Esophagus muscularis mucosa (tissue), 4 donors: ENCODE measurements at regions not wholly inside any gene's neighbourhood (a gene's known extent, or its start where the extent isn't known, plus 50 kb on each side); places are given as distances from the start of the nearest gene placed in this dataset.

Experiments used
- DNase-seq: peaks from one replicate; pipeline ENCODE4 v3.0.0-alpha.2; 2017; ENCODE audit errors: extremely low spot score
- H3K27ac ChIP-seq, 4 donors: fragments of 200-600 bp; sonication (generic); replicated peaks in 1 of 4; 1 replicate in 3 of 4; 2 replicates in 1 of 4; pipeline ENCODE4 v1.5.1; 2016 to 2019; ENCODE audit warnings: mild to moderate bottlenecking in 1 of 4
- H3K27me3 ChIP-seq, 4 donors: fragments of 200-600 bp; sonication (generic); one replicate each; pipeline versions ENCODE4 v1.5.1 to v1.6.0; 2016 to 2019
- H3K36me3 ChIP-seq, 4 donors: fragments of 200-600 bp; sonication (generic); one replicate each; pipeline ENCODE4 v1.5.1; 2016 to 2019
- H3K4me1 ChIP-seq, 4 donors: fragments of 200-600 bp; sonication (generic); one replicate each; pipeline ENCODE4 v1.5.1; 2016 to 2019
- H3K4me3 ChIP-seq, 4 donors: fragments of 200-600 bp; sonication (generic); 1 replicate in 2 of 4; 2 replicates in 2 of 4; pipeline ENCODE4 v1.5.1; 2016 to 2019; ENCODE audit warnings: mild to moderate bottlenecking in 4 of 4, moderate library complexity in 1 of 4
- H3K9me3 ChIP-seq, 4 donors: fragments of 200-600 bp; sonication (generic); 1 replicate in 3 of 4; 2 replicates in 1 of 4; pipeline ENCODE4 v1.5.1; 2016 to 2019
- CTCF ChIP-seq, 3 experiments: fragments of 200-600 bp in 2 of 3; fragments of 450-650 bp in 1 of 3; sonication (generic) in 2 of 3; IDR thresholded peaks; one replicate each; pipeline ENCODE4 v1.5.1; 2017 to 2019; ENCODE audit warnings: antibody characterized with exemption in 3 of 3, mild to moderate bottlenecking in 2 of 3, moderate library complexity in 1 of 3
- EP300 ChIP-seq: sonication (generic); formaldehyde crosslinking; IDR thresholded peaks from one replicate; pipeline ENCODE4 v1.6.1; 2017; ENCODE audit warnings: antibody characterized with exemption
- POLR2A ChIP-seq: fragments of 450-650 bp; IDR thresholded peaks from one replicate; pipeline ENCODE4 v1.6.1; 2017; ENCODE audit warnings: antibody characterized with exemption, moderate library complexity, mild to moderate bottlenecking, low read depth
- POLR2AphosphoS5 ChIP-seq, 2 donors: sonication (generic); formaldehyde crosslinking; IDR thresholded peaks; one replicate each; pipeline ENCODE4 v1.6.1; 2017; ENCODE audit warnings: antibody characterized with exemption in 2 of 2
- WGBS: methylation state at CpG from one replicate; pipeline ENCODE4 v1.1.5; 2018; 5-methylcytosine and 5-hydroxymethylcytosine counted together
- intact Hi-C: fragments of 100-400 bp; cut with DNase I; formaldehyde crosslinking; loops from one replicate; pipeline ENCODE4 v1.15.1; 2023

GRCh38 chr7:97620495-97620894 lies 111.4 kb upstream of the TAC1 start:
- H3K27ac ChIP-seq = no peak overlapping the region
- DNase-seq = no peak
- no peak for TF ChIP-seq POLR2A
- no peak for TF ChIP-seq POLR2AphosphoS5 (IDR thresholded peaks at IDR 0.05)
- TF ChIP-seq EP300 = no peak
- no peak for TF ChIP-seq CTCF (IDR thresholded peaks at IDR 0.05)
- H3K36me3 ChIP-seq = no peaks in the 10 kb centered on the region
- H3K4me1 ChIP-seq = no peaks in the 10 kb centered on the region
- no peaks in the 10 kb centered on the region for H3K9me3 ChIP-seq
- intact Hi-C loops = no loop called here
- 80% methylated on average over 2 of the region's 2 CpGs for WGBS
- no peak overlapping the region for H3K4me3 ChIP-seq
- H3K27me3 ChIP-seq = no peaks in the 10 kb centered on the region

GRCh38 chr7:97623333-97623732 lies 108.6 kb upstream of the TAC1 start:
- no peak overlapping the region for H3K27ac ChIP-seq
- no peaks in the 10 kb centered on the region for H3K27me3 ChIP-seq
- no peaks in the 10 kb centered on the region for H3K36me3 ChIP-seq
- no peaks in the 10 kb centered on the region for H3K4me1 ChIP-seq
- TF ChIP-seq CTCF (IDR thresholded peaks at IDR 0.05) (no peak), POLR2AphosphoS5 (IDR thresholded peaks at IDR 0.05) (no peak), EP300 (no peak), POLR2A (no peak)
- no peak for DNase-seq
- intact Hi-C loops = no loop called here
- WGBS = 65% methylated on average over 3 of the region's 3 CpGs
- H3K4me3 ChIP-seq = no peak overlapping the region
- H3K9me3 ChIP-seq = no peaks in the 10 kb centered on the region

GRCh38 chr7:97630116-97630515 lies 101.8 kb upstream of the TAC1 start:
- 65% methylated on average over 1 of the region's 1 CpG for WGBS
- no peak overlapping the region for H3K4me3 ChIP-seq
- H3K27ac ChIP-seq = no peak overlapping the region
- H3K27me3 ChIP-seq = no peaks in the 10 kb centered on the region
- H3K9me3 ChIP-seq = no peaks in the 10 kb centered on the region
- no peak for DNase-seq
- no peaks in the 10 kb centered on the region for H3K4me1 ChIP-seq
- TF ChIP-seq POLR2A (no peak), CTCF (IDR thresholded peaks at IDR 0.05) (no peak), EP300 (no peak), POLR2AphosphoS5 (IDR thresholded peaks at IDR 0.05) (no peak)
- intact Hi-C loops = no loop called here
- no peaks in the 10 kb centered on the region for H3K36me3 ChIP-seq

- Histone ChIP-seq H3K9me3 (no peaks in the 10 kb centered on the region), H3K27me3 (no peaks in the 10 kb centered on the region), H3K4me1 (no peaks in the 10 kb centered on the region), H3K27ac (no peak overlapping the region), H3K4me3 (no peak overlapping the region), H3K36me3 (no peaks in the 10 kb centered on the region)
- WGBS = 85% methylated on average over 4 of the region's 4 CpGs
- intact Hi-C loops = no loop called here
- DNase-seq = no peak
- no peak for TF ChIP-seq EP300
- TF ChIP-seq CTCF (IDR thresholded peaks at IDR 0.05) = no peak
- TF ChIP-seq POLR2A = no peak
- no peak for TF ChIP-seq POLR2AphosphoS5 (IDR thresholded peaks at IDR 0.05)
These were observed 96.3 kb upstream of the TAC1 start for GRCh38 chr7:97635622-97636021.

GRCh38 chr7:97639036-97639435 lies 92.8 kb upstream of the TAC1 start:
- TF ChIP-seq EP300 = no peak
- TF ChIP-seq POLR2A = no peak
- no peak for TF ChIP-seq CTCF (IDR thresholded peaks at IDR 0.05)
- TF ChIP-seq POLR2AphosphoS5 (IDR thresholded peaks at IDR 0.05) = no peak
- H3K4me1 ChIP-seq = no peaks in the 10 kb centered on the region
- H3K27ac ChIP-seq = no peak overlapping the region
- H3K27me3 ChIP-seq = no peaks in the 10 kb centered on the region
- H3K9me3 ChIP-seq = no peaks in the 10 kb centered on the region
- H3K36me3 ChIP-seq = no peaks in the 10 kb centered on the region
- H3K4me3 ChIP-seq = no peak overlapping the region
- DNase-seq = no peak
- intact Hi-C loops = no loop called here
